ENCODE measurements at regions not wholly inside any gene's neighbourhood (a gene's known extent, or its start where the extent isn't known, plus 50 kb on each side); places are given as distances from the start of the nearest gene placed in this dataset.

DNA sequence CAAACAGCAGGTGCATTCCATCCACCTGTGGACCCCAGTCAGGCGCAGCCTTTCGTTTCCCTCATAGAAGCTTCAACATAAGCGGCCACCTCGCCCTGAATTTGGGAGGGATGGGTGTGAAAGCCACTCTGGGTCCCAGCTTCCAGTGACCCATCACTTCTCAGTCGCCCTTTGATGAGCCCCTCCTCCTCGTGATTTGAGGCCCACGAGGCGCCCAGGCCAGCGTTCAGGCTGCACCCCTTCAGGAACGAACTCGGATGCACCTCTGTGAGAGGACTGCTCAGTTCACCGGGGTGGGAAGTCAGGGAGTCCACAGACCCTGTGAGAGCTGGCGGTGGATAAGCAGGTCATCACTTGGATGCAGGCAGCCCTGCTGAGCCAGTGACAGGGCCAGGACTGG lies 1118.2 kb downstream of the BRD1 start:
- Histone ChIP-seq H3K27me3 (ENCODE audit: control insufficient read depth, low read length) (no peaks in the 10 kb centered on the region), H3K36me3 (ENCODE audit: control insufficient read depth, low read length) (no peaks in the 10 kb centered on the region), H3K27ac (ENCODE audit: low read depth, low read length) (no peak overlapping the region), H3K4me2 (ENCODE audit: low read length) (no peak overlapping the region), H3K4me3 (ENCODE audit: low read length) (no peak overlapping the region), H4K20me1 (ENCODE audit: control insufficient read depth, insufficient read depth, low read depth, low read length) (no peaks in the 10 kb centered on the region), H3K4me1 (ENCODE audit: control insufficient read depth, low read length) (no peaks in the 10 kb centered on the region), H3K9me3 (ENCODE audit: control insufficient read depth, insufficient read depth, low read length) (no peaks in the 10 kb centered on the region), H3K9me2 (replicated peaks; ENCODE audit: control insufficient read depth, low read length) (no peaks in the 10 kb centered on the region), H3F3A (ENCODE audit: control insufficient read depth, insufficient read depth) (no peaks in the 10 kb centered on the region), H3K79me2 (ENCODE audit: control insufficient read depth, low read length) (no peaks in the 10 kb centered on the region)
- no peak for TF ChIP-seq EZH2phosphoT487 (IDR thresholded peaks at IDR 0.05; ENCODE audit: borderline replicate concordance, low read length)
- TF ChIP-seq CTCF (IDR thresholded peaks at IDR 0.05; ENCODE audit: low read depth, low read length, poor library complexity, severe bottlenecking): no peak

DNA sequence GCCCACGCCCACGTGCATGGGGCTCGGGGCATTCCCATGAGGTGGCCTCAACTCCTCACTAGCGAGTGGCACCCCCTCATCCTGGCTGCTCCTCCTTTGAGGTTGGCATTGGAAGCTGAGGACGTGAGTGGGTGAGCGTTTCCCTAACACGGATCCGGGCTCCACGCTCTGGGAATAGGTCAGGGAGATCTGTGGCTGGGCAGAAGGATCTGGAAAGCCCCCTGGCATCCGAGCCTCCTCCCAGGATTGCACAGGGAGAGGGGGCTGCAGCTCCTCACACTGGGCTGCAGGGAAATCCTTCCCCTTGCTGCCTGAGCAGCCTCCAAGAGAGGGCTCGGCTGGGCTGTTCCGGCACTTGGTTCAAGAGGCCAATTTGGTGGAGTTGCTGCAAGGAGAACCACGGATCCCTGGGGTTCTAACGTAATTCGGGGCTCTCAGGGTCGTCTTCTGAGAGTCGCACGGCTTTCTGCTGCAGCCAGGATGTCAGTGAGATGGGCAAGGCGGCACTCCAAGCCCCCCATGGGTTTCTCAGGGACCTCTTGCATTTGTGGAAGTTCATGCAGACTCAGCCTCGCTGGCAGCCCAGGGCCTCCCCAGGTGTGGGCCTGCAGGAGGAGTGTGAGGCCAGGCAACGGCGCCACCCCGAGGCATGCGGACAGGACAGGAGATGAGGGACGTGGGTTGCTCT lies 1119.0 kb downstream of the BRD1 start:
- H3K4me3 ChIP-seq (ENCODE audit: low read length): no peak overlapping the region
- no peak overlapping the region for H3K27ac ChIP-seq (ENCODE audit: low read depth, low read length)
- H4K20me1 ChIP-seq (ENCODE audit: control insufficient read depth, insufficient read depth, low read depth, low read length): no peaks in the 10 kb centered on the region
- no peaks in the 10 kb centered on the region for H3F3A ChIP-seq (ENCODE audit: control insufficient read depth, insufficient read depth)
- TF ChIP-seq CTCF (IDR thresholded peaks at IDR 0.05; ENCODE audit: low read depth, low read length, poor library complexity, severe bottlenecking) (no peak), EZH2phosphoT487 (IDR thresholded peaks at IDR 0.05; ENCODE audit: borderline replicate concordance, low read length) (no peak)
- no peaks in the 10 kb centered on the region for H3K36me3 ChIP-seq (ENCODE audit: control insufficient read depth, low read length)
- H3K27me3 ChIP-seq (ENCODE audit: control insufficient read depth, low read length): no peaks in the 10 kb centered on the region
- no peaks in the 10 kb centered on the region for H3K9me2 ChIP-seq (replicated peaks; ENCODE audit: control insufficient read depth, low read length)
- no peaks in the 10 kb centered on the region for H3K9me3 ChIP-seq (ENCODE audit: control insufficient read depth, insufficient read depth, low read length)
- H3K79me2 ChIP-seq (ENCODE audit: control insufficient read depth, low read length): no peaks in the 10 kb centered on the region
- H3K4me1 ChIP-seq (ENCODE audit: control insufficient read depth, low read length): no peaks in the 10 kb centered on the region
- H3K4me2 ChIP-seq (ENCODE audit: low read length): no peak overlapping the region

- H3K36me3 ChIP-seq (ENCODE audit: control insufficient read depth, low read length): no peaks in the 10 kb centered on the region
Observed at GRCh38 chr22:48707763-48708557, 1119.7 kb downstream of the BRD1 start.

More at GRCh38 chr22:48707763-48708557, 1119.7 kb downstream of the BRD1 start:
- Histone ChIP-seq H3K9me3 (ENCODE audit: control insufficient read depth, insufficient read depth, low read length) (no peaks in the 10 kb centered on the region), H3K9me2 (replicated peaks; ENCODE audit: control insufficient read depth, low read length) (no peaks in the 10 kb centered on the region), H3K4me2 (ENCODE audit: low read length) (no peak overlapping the region), H3K79me2 (ENCODE audit: control insufficient read depth, low read length) (no peaks in the 10 kb centered on the region), H3K4me3 (ENCODE audit: low read length) (no peak overlapping the region), H3K27me3 (ENCODE audit: control insufficient read depth, low read length) (no peaks in the 10 kb centered on the region), H4K20me1 (ENCODE audit: control insufficient read depth, insufficient read depth, low read depth, low read length) (no peaks in the 10 kb centered on the region), H3K4me1 (ENCODE audit: control insufficient read depth, low read length) (no peaks in the 10 kb centered on the region), H3K27ac (ENCODE audit: low read depth, low read length) (no peak overlapping the region), H3F3A (ENCODE audit: control insufficient read depth, insufficient read depth) (no peaks in the 10 kb centered on the region)
- no peak for TF ChIP-seq CTCF (IDR thresholded peaks at IDR 0.05; ENCODE audit: low read depth, low read length, poor library complexity, severe bottlenecking)
